A549 (cell line): ENCODE measurements at regions not wholly inside any gene's neighbourhood (a gene's known extent, or its start where the extent isn't known, plus 50 kb on each side); places are given as distances from the start of the nearest gene placed in this dataset.

Experiments used
- CEBPB ChIP-seq, 2 experiments: fragments of >200 bp in 1 of 2; sonication (Bioruptor Twin) in 1 of 2; formaldehyde crosslinking in 1 of 2; IDR thresholded peaks; 2 replicates each; pipeline ENCODE4 v1.6.1; 2012 to 2016
- CTCF ChIP-seq: fragments of >200 bp; sonication (Bioruptor Twin); formaldehyde crosslinking; IDR thresholded peaks from 3 replicates; pipeline ENCODE4 v1.5.1; 2016
- SMC3 ChIP-seq: fragments of >200 bp; sonication (Bioruptor Twin); formaldehyde crosslinking; IDR thresholded peaks from 3 replicates; pipeline ENCODE4 v1.6.1; 2018; ENCODE audit warnings: inconsistent platforms

GRCh38 chrX:3526071-3526470 lies 179.6 kb upstream of the MXRA5 start:
- no peak for TF ChIP-seq CTCF
- no peak for TF ChIP-seq SMC3
- TF ChIP-seq CEBPB (IDR thresholded peaks at IDR 0.05), result no peak
